BLaER1 (cell line): ENCODE measurements at regions not wholly inside any gene's neighbourhood (a gene's known extent, or its start where the extent isn't known, plus 50 kb on each side); places are given as distances from the start of the nearest gene placed in this dataset.
A peak's percentile ranks its signal among the peaks of the same experiment; 100 is the strongest.
"Not testable (repeated sequence)": the region's sequence is repeated elsewhere in the genome, so short reads cannot be mapped to it uniquely, and the experiment has no call there.

ENCODE experiments used
- H3K27ac ChIP-seq: shearing (Covaris generic); formaldehyde crosslinking; 2 replicates; pipeline ENCODE4 v1.8.1; 2022
- H3K27me3 ChIP-seq: shearing (Covaris generic); formaldehyde crosslinking; 2 replicates; pipeline ENCODE4 v1.8.1; 2022
- H3K36me3 ChIP-seq: shearing (Covaris generic); formaldehyde crosslinking; 2 replicates; pipeline ENCODE4 v1.8.1; 2022
- H3K4me1 ChIP-seq: shearing (Covaris generic); formaldehyde crosslinking; 2 replicates; pipeline ENCODE4 v1.8.1; 2022
- H3K4me2 ChIP-seq: shearing (Covaris generic); formaldehyde crosslinking; 2 replicates; pipeline ENCODE4 v1.8.1; 2022
- H3K4me3 ChIP-seq: shearing (Covaris generic); formaldehyde crosslinking; 2 replicates; pipeline ENCODE4 v1.8.1; 2022
- H3K9ac ChIP-seq: shearing (Covaris generic); formaldehyde crosslinking; 2 replicates; pipeline ENCODE4 v1.8.1; 2022
- H3K9me3 ChIP-seq: shearing (Covaris generic); formaldehyde crosslinking; 2 replicates; pipeline ENCODE4 v1.8.1; 2022
- H4K20me1 ChIP-seq: shearing (Covaris generic); formaldehyde crosslinking; 2 replicates; pipeline ENCODE4 v1.8.1; 2022
- Cebpa-rat ChIP-seq: shearing (Covaris generic); IDR thresholded peaks from 2 replicates; pipeline ENCODE4 v1.8.1; 2022

DNA sequence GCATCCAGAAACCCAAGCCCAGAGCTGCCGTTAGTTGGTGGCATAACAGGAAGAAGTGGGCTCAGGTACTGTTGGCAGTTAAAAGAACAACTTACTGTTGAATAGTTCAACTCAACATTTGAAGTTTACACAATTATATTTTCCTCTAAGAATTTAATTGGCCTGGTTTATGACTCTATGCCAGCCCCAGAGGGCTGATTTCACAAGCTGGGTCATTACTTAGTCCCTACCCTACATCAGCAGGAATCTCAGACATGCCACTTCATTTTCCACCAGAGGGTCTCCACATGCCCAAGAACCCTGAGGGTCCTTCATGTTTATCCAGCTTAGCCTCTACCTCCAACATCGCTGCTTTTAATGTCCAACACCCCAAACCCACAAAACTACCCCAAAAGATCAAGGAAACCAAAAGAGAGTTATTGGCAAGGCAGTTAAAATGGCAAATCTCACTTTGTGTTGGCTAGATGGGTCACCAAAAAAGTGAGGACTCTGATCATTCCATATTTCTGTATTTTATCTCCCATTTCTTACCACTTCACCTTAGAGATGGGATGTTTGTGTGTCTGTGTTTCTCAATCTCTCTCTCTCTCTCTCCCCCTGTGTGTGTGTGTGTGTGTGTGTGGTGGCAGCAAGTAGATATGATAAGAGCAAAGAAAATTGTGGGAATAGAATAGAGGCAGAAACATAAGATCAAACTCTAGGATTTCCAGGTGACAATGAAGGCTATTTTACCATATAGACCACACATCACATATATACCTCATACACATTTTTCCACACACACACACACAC, 112.5 kb upstream of the TBX18 start:
- H3K9ac ChIP-seq: no peak overlapping the region
- H4K20me1 ChIP-seq: no peaks in the 10 kb centered on the region
- H3K36me3 ChIP-seq: no peaks in the 10 kb centered on the region
- H3K27ac ChIP-seq: no peak overlapping the region
- H3K4me3 ChIP-seq: no peak overlapping the region
- H3K4me1 ChIP-seq: peaks cover 40% of the 10 kb centered on the region
- TF ChIP-seq Cebpa-rat: no peak
- H3K27me3 ChIP-seq: no peaks in the 10 kb centered on the region
- H3K4me2 ChIP-seq: no peak overlapping the region
- H3K9me3 ChIP-seq: no peaks in the 10 kb centered on the region

DNA sequence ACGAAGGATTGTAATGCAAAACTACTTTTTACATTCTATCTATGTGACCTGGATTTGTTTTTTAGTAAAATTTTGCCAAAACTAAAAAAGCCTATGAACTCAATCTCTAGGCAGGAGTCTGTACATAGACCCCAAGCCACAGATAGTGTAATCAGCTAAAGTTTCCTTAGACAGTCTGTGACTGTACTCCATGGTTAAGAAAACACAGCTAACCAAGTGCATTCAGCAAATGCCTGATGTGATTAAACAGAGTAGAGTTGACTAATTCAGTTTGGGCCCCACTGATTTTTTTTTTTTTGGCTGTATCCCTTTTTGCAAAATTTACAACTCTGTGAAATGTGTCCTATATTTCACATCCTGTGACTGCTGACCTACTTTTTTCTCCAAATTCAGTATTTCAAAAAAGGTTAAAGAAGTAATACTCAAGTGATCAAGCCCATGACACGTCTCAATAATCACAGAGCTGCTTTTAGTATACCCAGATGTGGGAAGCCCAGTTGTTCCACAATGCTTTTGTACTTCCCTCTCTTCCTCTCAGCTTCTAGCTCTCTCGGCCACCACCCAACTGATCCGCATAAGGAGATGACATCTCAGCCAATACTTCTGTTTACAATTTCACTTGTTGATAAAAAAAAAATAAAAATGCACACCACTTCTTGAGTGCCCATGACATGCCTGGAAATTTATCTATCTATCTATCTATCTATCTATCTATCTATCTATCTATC, 108.8 kb upstream of the TBX18 start:
- Histone ChIP-seq H3K4me1 (peaks cover 35% of the 10 kb centered on the region), H3K27ac (no peak overlapping the region), H3K4me3 (no peak overlapping the region), H3K27me3 (no peaks in the 10 kb centered on the region), H3K9me3 (no peaks in the 10 kb centered on the region), H4K20me1 (no peaks in the 10 kb centered on the region), H3K36me3 (no peaks in the 10 kb centered on the region), H3K9ac (no peak overlapping the region), H3K4me2 (peak overlapping the region; percentile 55)
- TF ChIP-seq Cebpa-rat: no peak

DNA sequence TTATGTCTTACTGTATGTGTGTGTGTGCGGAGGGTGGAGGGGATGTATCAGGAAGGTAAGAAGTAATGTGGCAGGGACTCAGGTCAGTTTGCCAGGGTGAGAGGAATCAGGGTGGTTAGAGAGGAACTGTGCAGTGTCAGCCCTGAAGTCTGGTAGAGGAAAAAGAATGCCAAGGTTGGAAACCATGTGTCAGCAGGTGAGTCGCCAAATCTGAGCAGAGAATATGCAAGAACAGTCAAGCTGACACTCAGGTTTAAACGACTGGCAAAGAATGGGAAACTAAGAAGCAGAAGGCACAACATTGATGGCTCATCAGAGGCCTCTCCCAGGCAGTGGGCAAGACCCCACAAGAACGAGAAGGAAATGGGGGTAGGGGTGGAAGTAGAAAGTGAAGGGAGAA, 107.5 kb upstream of the TBX18 start:
- Histone ChIP-seq H3K4me1 (peaks cover 28% of the 10 kb centered on the region), H3K9me3 (no peaks in the 10 kb centered on the region), H3K36me3 (no peaks in the 10 kb centered on the region), H4K20me1 (no peaks in the 10 kb centered on the region), H3K4me3 (no peak overlapping the region), H3K27ac (peak overlapping the region; percentile 6; the same call in 1 of the 2 replicates), H3K4me2 (peak overlapping the region; percentile 55), H3K27me3 (no peaks in the 10 kb centered on the region), H3K9ac (no peak overlapping the region)
- TF ChIP-seq Cebpa-rat: no peak

DNA sequence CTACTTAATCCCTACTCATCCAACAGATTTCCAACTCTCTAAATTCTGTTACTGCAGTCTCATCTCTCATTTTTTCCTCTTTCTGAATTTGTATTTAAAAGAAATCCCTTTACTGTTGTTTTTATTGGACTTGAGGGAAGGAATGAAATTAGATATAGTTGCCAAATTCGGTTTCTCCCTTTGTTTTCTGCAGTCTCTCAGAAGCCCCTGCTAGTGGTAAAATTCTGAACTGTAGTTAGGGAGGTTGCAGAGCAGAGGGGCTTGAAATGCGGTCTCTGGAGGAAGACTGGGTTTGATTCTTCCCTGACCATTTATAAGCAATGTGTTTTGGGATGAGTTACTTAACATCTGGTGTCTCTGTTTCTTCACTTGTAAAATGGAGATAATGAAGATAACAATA, 106.3 kb upstream of the TBX18 start:
- no peaks in the 10 kb centered on the region for H3K36me3 ChIP-seq
- no peaks in the 10 kb centered on the region for H3K27me3 ChIP-seq
- H3K9ac ChIP-seq: no peak overlapping the region
- no peak for TF ChIP-seq Cebpa-rat
- no peak overlapping the region for H3K4me2 ChIP-seq
- peaks cover 28% of the 10 kb centered on the region for H3K4me1 ChIP-seq
- H3K4me3 ChIP-seq: no peak overlapping the region
- H3K27ac ChIP-seq: no peak overlapping the region
- H4K20me1 ChIP-seq: no peaks in the 10 kb centered on the region
- H3K9me3 ChIP-seq: no peaks in the 10 kb centered on the region

DNA sequence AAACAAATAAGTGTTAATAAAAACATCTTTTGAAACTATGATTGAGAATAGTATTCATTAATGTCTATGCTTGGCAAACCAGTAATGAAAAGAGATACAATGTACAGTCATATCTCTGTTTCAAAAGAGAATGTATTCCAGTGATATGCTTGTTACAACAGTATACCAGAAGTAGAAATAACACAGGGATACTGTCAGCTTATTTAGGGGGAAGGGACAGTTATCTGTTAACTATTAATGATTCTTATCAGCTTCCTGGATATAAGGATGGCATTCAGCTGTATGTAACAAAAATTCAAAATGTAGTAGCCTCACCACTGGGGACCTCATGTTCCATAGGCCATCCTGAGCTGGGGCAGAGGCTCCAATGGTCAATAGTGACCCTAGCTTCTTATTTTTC, 103.8 kb upstream of the TBX18 start:
- Histone ChIP-seq H3K4me2 (no peak overlapping the region), H3K27ac (no peak overlapping the region), H4K20me1 (no peaks in the 10 kb centered on the region), H3K4me1 (peaks cover 16% of the 10 kb centered on the region), H3K4me3 (no peak overlapping the region), H3K36me3 (no peaks in the 10 kb centered on the region), H3K9ac (no peak overlapping the region), H3K9me3 (no peaks in the 10 kb centered on the region), H3K27me3 (no peaks in the 10 kb centered on the region)
- no peak for TF ChIP-seq Cebpa-rat

DNA sequence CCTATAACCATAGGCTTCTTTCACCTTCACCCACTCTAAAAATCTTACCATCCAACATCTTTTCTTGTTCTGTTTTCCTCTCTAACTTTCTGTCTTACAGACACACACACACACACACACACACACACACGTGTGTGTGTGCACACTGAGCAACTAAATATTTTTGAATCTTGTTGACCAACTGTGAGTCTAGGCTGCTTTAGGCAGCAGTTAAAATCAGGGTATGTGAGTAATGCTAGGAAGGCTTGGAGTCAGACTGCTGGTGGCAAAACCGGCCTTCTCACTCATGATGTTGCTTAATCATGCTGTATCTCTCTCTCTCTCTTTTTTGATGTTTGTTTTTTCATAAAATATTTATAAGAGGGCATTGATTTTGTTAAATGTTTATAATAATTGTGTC, 103.1 kb upstream of the TBX18 start:
- Histone ChIP-seq H3K27ac (no peak overlapping the region), H3K4me1 (peaks cover 9% of the 10 kb centered on the region), H3K4me2 (no peak overlapping the region), H3K27me3 (no peaks in the 10 kb centered on the region), H3K4me3 (no peak overlapping the region), H4K20me1 (no peaks in the 10 kb centered on the region), H3K9ac (no peak overlapping the region), H3K36me3 (no peaks in the 10 kb centered on the region), H3K9me3 (no peaks in the 10 kb centered on the region)
- no peak for TF ChIP-seq Cebpa-rat

DNA sequence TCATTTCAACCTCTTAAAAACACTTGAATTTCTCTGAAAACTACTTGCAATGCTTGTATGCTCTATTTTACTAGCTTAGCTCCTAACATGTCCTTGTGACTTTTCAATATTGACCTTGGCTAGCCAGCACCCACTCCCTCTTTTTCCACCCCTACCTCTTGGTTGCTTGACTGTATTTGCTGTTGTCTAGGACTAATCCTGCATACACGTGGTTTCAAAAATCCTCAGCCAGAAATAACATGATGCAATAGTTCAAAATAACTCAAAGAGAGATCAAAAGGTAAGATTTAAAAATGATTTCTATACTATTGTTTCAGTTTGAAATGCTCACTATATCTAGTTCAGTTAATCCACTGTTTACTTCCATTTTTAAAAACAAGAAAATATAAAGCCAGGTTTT, 102.3 kb upstream of the TBX18 start:
- Histone ChIP-seq H3K9me3 (no peaks in the 10 kb centered on the region), H3K9ac (no peak overlapping the region), H3K4me3 (no peak overlapping the region), H4K20me1 (no peaks in the 10 kb centered on the region), H3K4me1 (peaks cover 1% of the 10 kb centered on the region; the same call in 1 of the 2 replicates), H3K27me3 (no peaks in the 10 kb centered on the region), H3K36me3 (no peaks in the 10 kb centered on the region), H3K4me2 (no peak overlapping the region), H3K27ac (no peak overlapping the region)
- TF ChIP-seq Cebpa-rat: no peak

DNA sequence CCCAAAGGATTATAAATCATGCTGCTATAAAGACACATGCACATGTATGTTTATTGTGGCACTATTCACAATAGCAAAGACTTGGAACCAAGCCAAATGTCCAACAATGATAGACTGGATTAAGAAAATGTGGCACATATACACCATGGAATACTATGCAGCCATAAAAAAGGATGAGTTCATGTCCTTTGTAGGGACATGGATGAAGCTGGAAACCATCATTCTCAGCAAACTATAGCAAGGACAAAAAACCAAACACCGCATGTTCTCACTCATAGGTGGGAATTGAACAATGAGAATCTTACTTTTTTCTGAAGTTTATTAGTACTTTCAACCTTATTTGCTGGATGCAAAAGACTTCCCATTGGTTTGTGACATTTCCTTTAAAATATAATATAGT, 101.0 kb upstream of the TBX18 start:
- H3K4me3 ChIP-seq, H3K27ac ChIP-seq, H3K36me3 ChIP-seq, H3K27me3 ChIP-seq, H4K20me1 ChIP-seq, H3K4me1 ChIP-seq, H3K4me2 ChIP-seq, H3K9ac ChIP-seq, H3K9me3 ChIP-seq: not testable (repeated sequence)

DNA sequence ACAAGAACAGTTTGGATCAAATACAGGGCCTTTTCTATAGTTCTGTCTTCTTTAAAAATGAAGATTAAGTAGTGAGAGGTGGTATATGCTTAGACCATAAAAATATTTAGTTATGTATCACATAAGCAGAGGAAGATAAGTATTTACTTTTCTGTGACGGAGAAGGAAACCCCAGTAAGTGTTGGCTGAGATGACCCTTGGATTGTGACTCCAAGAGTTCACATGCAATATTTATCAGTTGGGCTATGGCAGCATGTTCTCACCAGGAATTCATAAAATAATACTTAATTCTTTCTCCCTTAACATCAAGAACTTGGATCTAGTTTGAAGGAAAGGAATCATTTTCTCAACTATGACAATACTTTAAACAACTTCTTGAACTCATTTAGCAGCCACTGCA, 98.4 kb upstream of the TBX18 start:
- no peaks in the 10 kb centered on the region for H4K20me1 ChIP-seq
- H3K9me3 ChIP-seq: no peaks in the 10 kb centered on the region
- no peaks in the 10 kb centered on the region for H3K4me1 ChIP-seq
- no peak overlapping the region for H3K4me2 ChIP-seq
- H3K27ac ChIP-seq: no peak overlapping the region
- no peaks in the 10 kb centered on the region for H3K36me3 ChIP-seq
- no peak for TF ChIP-seq Cebpa-rat
- H3K9ac ChIP-seq: no peak overlapping the region
- no peaks in the 10 kb centered on the region for H3K27me3 ChIP-seq
- no peak overlapping the region for H3K4me3 ChIP-seq

DNA sequence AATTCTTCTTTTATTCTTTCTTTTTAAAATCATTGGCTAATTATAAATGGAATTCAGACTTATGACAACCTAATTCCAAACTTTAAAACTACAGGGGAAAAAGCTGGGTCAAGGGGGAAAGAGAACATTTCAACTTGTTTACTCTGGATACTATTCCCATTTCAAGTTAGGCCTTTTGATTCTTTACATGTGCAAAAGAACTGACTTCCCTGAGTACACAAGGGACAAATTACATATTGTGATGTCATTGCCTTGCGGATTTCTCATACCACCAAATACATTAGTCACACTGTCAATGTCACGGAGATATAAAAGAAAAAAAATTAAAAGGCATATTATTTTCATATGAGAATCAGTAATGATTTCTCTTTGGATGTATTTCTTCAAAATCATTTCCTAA, 96.5 kb upstream of the TBX18 start:
- H3K36me3 ChIP-seq: no peaks in the 10 kb centered on the region
- H3K27me3 ChIP-seq: no peaks in the 10 kb centered on the region
- no peak for TF ChIP-seq Cebpa-rat
- no peaks in the 10 kb centered on the region for H3K9me3 ChIP-seq
- H3K4me1 ChIP-seq: no peaks in the 10 kb centered on the region
- no peak overlapping the region for H3K9ac ChIP-seq
- no peak overlapping the region for H3K4me2 ChIP-seq
- H3K27ac ChIP-seq: no peak overlapping the region
- no peak overlapping the region for H3K4me3 ChIP-seq
- no peaks in the 10 kb centered on the region for H4K20me1 ChIP-seq
